ENCODE measurements at regions not wholly inside any gene's neighbourhood (a gene's known extent, or its start where the extent isn't known, plus 50 kb on each side); places are given as distances from the start of the nearest gene placed in this dataset.

DNA sequence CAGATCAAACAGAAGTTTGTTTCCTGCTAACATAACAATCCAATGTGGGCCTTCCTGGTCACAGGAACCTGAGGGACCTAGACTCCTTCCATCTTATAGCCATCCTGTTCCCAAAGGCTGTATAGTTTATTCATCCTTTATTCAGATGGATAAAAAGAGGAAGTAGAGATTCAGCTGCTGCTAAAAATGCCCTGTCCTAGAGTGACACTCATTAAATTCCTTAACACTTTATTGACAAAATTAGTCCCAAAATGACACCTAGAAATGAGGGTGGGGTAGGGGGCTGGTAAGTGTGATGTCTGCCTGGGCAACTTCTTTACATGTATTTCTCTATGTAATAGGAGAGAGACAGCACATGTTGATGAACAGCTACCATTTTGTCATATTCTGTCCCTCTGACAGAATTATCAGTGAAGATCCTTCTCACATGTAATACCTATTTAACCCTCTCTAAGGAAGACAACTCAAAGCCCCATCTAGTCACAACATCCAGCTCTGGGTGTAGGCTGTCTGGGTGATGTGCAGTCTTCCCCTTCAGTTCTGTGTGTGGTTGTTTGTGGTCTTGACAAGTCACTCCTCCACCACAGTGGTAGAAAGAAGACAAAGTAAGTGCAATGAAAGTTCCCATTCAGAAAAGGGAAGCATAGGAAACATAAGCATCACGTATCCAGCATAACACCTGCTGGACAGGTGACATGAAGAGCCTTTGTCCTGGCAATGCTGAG lies 253.9 kb upstream of the CNTNAP5 start:
- no peak for TF ChIP-seq CTCF (IDR thresholded peaks at IDR 0.05; ENCODE audit: low read depth, low read length)
- H3K4me3 ChIP-seq (ENCODE audit: low read depth, low read length): no peak overlapping the region
- H3K27me3 ChIP-seq: no peaks in the 10 kb centered on the region
- H3K36me3 ChIP-seq: no peaks in the 10 kb centered on the region
- DNase-seq: no peak
- no peaks in the 10 kb centered on the region for H3K9me3 ChIP-seq
- no peaks in the 10 kb centered on the region for H3K4me1 ChIP-seq

DNA sequence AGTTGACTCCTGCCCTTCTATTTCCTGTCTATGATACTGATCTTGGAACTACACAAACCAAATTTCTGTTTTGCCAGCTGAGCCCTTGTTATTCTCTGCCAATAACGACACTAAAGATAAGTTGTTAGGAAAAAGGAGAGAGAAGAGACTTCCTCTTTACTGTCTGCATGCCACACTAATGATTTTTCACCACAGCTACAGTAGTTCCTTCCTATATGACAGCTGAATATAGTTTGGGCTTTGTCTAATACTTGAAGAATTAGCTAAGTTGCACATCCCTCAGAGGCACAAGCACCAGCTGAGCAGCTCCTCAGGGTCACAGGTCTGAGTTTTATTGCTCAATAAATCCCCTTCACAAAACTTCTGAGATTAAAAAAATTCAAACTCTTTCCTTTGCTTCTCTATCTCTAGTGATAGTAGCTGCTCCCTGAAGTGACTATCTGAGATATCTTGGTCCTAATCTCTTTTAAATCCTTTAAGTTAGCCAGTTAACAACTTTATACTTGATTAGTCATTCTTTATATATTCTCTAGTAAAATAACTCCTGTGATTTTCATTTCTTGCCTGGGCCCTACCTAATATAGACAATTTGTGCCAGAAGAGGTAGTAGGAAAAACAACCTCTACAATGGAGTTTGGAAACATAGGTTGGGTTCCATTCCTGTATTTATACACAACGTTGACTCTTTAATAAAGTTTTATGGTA lies 253.0 kb upstream of the CNTNAP5 start:
- H3K4me3 ChIP-seq (ENCODE audit: low read depth, low read length): no peak overlapping the region
- no peak for TF ChIP-seq CTCF (IDR thresholded peaks at IDR 0.05; ENCODE audit: low read depth, low read length)
- no peak for DNase-seq

DNA sequence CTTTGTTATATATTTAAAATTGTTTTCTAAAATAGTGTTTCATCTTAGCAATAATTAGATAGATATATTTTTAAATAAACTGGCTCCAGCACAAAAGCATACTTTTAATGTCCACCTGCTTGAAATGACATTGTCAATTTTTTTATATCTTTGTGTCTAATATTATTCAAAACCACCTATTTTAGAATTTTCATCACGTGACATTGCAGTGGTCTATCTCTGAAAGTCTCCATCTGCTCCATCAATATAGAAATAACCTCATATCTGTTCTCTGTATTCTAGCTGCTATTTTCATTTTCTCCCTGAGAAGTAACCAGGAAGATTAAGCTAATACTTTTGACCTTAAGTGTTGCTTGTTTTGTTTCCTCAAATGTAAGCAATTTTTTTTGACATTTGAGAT lies 248.0 kb upstream of the CNTNAP5 start:
- no peaks in the 10 kb centered on the region for H3K27me3 ChIP-seq
- H3K4me3 ChIP-seq (ENCODE audit: low read depth, low read length): no peak overlapping the region
- H3K9me3 ChIP-seq: no peaks in the 10 kb centered on the region
- no peaks in the 10 kb centered on the region for H3K4me1 ChIP-seq
- H3K36me3 ChIP-seq: no peaks in the 10 kb centered on the region
- TF ChIP-seq CTCF (IDR thresholded peaks at IDR 0.05; ENCODE audit: low read depth, low read length): no peak
- DNase-seq: no peak

More for the DNA sequence above, 253.0 kb upstream of the CNTNAP5 start:
- Histone ChIP-seq H3K27me3 (no peaks in the 10 kb centered on the region), H3K36me3 (no peaks in the 10 kb centered on the region), H3K4me1 (no peaks in the 10 kb centered on the region), H3K9me3 (no peaks in the 10 kb centered on the region)

DNA sequence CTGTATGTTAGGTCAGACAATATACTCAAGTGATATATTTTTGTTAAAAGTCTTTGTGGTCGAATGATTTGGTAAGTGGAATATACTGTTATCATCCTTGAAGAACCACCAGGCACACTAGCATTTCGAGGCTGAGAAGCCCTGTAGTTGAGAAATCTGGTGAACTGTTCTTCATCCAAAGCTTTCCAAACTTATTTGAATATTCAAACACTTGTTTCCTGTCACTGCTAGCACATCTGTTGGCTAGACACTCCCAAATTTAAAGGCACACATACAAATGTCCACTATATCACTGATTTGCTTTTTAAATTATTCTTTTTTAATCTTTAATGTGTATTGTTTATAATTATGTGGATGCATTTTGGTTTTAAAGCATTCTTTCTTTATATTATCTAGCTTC lies 241.9 kb upstream of the CNTNAP5 start:
- Histone ChIP-seq H3K4me3 (ENCODE audit: low read depth, low read length) (no peak overlapping the region), H3K27me3 (no peaks in the 10 kb centered on the region), H3K9me3 (no peaks in the 10 kb centered on the region), H3K36me3 (no peaks in the 10 kb centered on the region), H3K4me1 (no peaks in the 10 kb centered on the region)
- TF ChIP-seq CTCF (IDR thresholded peaks at IDR 0.05; ENCODE audit: low read depth, low read length): no peak
- DNase-seq: no peak

- Histone ChIP-seq H3K27me3 (no peaks in the 10 kb centered on the region), H3K9me3 (no peaks in the 10 kb centered on the region)
- TF ChIP-seq CTCF (IDR thresholded peaks at IDR 0.05; ENCODE audit: low read depth, low read length): no peak
These were observed 239.8 kb upstream of the CNTNAP5 start for GRCh38 chr2:123785332-123785731.

GRCh38 chr2:123791207-123791606 lies 233.9 kb upstream of the CNTNAP5 start:
- Histone ChIP-seq H3K4me3 (ENCODE audit: low read depth, low read length) (no peak overlapping the region), H3K4me1 (no peaks in the 10 kb centered on the region), H3K27me3 (no peaks in the 10 kb centered on the region), H3K36me3 (no peaks in the 10 kb centered on the region), H3K9me3 (no peaks in the 10 kb centered on the region)
- no peak for DNase-seq
- TF ChIP-seq CTCF (IDR thresholded peaks at IDR 0.05; ENCODE audit: low read depth, low read length): no peak

More at GRCh38 chr2:123785332-123785731, 239.8 kb upstream of the CNTNAP5 start:
- no peaks in the 10 kb centered on the region for H3K4me1 ChIP-seq
- DNase-seq: no peak
- no peaks in the 10 kb centered on the region for H3K36me3 ChIP-seq
- no peak overlapping the region for H3K4me3 ChIP-seq (ENCODE audit: low read depth, low read length)

All from BE2C (cell line).